ENCODE measurements at regions not wholly inside any gene's neighbourhood (a gene's known extent, or its start where the extent isn't known, plus 50 kb on each side); places are given as distances from the start of the nearest gene placed in this dataset.

DNA sequence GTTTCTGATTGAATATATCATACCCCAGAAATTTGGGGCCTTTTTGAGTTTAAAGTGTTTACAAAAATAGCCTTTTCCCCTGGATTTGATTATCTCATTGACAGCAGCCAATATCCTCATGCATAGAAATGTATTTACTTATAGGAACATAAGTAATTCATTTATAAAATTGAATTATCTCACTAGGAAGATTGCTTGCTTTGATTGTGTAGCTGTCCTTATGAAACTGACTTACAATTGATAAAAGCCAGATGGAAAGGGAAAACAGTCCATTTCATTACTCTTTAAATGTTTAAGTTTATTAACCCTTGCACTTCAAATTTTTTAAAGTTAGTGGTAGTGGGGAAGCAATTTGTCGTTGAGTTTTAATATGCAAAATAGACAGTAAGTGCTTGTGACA lies 310.2 kb upstream of the TBX22 start:
- DNase-seq (ENCODE audit: low spot score): peak; percentile 11

DNA sequence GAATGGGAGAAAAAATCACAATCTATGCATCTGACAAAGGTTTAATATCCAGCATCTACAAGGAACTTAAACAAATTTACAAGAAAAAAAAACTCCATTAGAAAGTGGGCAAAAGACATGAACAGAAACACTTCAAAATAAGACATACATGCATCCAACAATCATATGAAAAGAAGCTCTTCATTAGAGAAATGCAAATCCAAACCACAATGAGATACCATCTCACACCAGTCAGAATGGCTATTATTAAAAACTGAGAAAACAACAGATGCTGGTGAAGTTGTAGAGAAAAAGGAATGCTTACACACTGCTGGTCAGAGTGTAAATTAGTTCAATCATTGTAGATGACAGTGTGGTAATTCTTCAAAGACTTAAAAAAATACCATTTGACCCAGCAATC lies 306.0 kb upstream of the TBX22 start:
- DNase-seq (ENCODE audit: low spot score): no peak

DNA sequence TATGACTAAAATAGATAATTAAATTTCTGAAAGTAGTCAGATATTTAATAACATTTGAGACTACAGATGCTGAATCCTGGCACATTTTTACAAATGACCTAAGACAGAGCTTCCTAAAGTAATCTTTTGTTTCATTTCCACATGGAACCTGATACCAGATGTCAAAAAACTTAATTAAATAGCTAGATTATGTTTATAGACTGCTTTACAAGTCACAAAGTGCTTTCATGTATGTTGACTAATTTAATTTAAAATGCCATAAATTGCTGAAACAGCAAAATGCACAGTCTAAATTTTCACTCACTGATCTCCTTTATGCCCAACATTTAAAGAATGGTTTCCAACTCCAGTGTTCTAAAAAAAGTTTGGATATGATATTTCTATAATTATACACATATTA lies 299.1 kb upstream of the TBX22 start:
- no peak for DNase-seq (ENCODE audit: low spot score)

DNA sequence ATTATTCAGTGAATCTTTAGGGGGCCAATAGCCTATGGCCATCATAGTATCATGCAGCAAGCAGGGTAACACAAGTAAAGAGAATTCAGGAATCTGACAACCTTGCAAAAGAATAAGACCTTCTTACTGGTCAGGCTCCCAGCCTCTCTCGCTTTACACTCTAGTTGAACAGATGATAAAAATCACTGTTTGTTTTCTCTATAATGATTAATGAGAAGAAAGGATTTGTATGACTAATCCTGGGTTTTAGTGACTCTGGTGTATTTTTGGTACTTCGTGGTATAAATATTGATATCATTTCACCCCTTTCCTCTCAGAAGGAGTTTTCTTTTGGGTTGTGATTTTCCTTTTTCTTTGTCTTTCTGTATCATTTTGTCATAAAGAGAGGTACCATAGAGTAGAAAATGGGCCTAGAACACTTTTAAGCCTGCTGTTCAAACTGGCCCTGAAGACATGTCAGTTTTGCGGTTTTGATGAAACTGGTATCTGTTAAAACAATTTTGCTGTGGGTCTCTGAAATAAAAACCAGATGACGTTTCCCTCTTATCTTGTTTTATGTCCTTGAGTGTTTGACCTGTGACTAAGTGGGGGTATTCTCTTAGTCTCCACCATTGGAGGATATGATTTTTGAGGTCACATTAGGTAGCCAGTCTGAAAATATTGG lies 294.9 kb upstream of the TBX22 start:
- no peak for DNase-seq (ENCODE audit: low spot score)

DNA sequence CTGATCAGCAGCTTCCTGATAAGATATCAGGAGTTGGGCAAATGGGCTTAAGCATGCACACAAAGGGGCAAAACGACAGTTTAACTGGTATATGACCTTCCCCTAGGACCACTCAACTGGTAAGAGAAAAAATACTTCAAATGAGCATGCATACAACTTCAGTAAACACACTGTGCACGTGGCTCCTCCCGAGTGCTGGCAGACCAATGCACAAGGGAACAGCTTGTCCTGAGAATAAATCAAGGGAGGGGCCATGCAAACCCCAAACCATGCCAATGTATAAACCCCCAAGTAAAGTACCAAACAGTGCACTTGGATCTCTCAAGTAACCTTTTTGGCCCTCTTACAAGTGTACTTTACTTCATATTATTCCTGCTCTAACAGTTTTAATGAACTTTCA lies 293.3 kb upstream of the TBX22 start:
- no peak for DNase-seq (ENCODE audit: low spot score)

DNA sequence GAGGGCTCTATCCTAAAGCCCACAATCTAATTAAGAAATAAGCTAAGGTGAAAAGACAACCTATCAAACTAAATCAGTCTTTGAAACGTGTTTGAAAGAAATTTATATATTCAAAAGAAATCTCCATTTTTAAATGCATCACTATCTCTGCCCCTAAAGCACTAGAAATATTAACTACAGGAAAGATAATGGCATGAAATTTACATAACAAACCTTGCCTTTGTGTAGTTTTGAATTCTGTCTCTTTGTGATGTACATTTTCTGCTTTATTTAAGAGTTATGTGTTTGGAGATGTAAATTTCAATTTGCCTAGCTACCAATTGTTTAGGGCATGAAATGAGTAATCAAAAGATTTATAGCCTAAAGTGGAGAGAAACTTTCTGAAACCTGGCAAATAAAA lies 286.1 kb upstream of the TBX22 start:
- DNase-seq (ENCODE audit: low spot score): no peak

Measured in SK-N-DZ (cell line).